Stimulated activated CD4-positive, alpha-beta T cell treated with anti-CD3 and anti-CD28 coated beads, Interleukin-15, amount 100 ng/mL, for 1 hour (primary cell): ENCODE measurements at regions not wholly inside any gene's neighbourhood (a gene's known extent, or its start where the extent isn't known, plus 50 kb on each side); places are given as distances from the start of the nearest gene placed in this dataset.
"Not testable (repeated sequence)": the region's sequence is repeated elsewhere in the genome, so short reads cannot be mapped to it uniquely, and the experiment has no call there.

Experiments
- DNase-seq, 2 donors: peaks; one replicate each; pipeline ENCODE4 v3.0.0-alpha.2; 2020; ENCODE audit warnings: low read depth in 1 of 2, low spot score in 1 of 2

DNA sequence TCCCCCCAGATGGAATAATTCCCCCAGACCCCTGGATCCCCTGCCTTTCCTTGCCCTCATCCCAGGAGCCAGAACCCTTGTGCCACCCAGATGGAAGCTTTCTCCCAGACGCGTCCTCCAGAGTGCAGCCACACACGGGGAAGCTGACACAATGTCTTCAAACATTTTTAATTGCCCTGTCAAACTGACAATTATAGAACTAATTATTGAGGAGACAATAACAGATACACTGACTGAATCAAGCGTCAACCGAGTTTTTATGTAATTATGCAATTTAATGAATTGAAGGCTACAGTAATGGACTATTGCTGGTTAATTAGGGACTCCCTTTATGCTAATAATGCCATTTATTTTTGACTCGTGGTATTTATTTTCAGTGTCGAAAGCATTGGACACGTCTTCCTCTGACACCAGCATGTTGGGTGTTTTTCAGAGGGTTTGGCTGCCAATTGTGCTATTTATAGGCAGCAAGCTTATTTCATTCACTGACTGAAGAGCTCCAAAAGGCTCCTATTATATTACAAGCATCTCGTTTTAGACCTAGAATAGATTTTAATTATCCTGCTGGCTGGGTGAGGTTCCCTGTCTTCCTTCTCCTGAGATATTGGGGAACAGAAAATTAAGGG, 298.2 kb upstream of the C16orf82 start:
- no peak for DNase-seq

DNA sequence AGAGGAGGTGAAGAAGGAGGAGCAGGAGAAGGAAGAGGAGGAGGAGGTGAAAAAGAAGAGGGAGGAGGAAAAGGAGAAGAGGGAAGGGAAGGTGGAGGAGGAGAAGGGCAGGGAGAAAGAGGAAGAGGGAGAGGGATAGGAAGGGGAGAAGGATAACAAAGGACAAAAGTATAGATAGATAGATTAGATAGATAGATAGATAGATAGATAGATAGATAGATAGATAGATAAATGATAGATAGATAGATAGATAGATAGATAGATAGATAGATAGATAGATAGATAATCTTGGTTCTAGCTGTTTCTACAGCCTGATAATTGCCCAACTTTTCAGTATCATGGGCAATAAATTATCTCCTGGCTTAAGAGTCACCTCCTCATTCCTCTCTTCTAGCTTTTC, 296.2 kb upstream of the C16orf82 start:
- DNase-seq = no peak

DNA sequence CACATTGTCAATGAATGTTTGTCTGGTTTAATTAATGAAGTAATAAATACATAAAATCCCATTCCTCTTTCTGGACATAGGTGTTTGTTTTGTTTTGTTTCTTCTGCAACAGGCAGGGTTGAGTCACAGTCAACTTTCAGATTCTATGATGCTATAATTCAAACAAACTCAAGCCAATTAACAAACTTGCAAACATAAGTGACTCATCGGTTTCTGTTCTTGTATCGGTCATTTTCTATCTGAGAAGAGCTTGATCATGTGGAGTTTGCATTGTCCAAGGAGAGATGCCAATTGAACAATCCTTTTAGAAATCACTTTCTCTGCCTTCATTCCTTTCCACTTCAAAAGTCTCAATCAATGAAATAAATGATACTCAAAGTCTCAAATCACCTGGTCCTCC, 294.2 kb upstream of the C16orf82 start:
- no peak for DNase-seq

DNA sequence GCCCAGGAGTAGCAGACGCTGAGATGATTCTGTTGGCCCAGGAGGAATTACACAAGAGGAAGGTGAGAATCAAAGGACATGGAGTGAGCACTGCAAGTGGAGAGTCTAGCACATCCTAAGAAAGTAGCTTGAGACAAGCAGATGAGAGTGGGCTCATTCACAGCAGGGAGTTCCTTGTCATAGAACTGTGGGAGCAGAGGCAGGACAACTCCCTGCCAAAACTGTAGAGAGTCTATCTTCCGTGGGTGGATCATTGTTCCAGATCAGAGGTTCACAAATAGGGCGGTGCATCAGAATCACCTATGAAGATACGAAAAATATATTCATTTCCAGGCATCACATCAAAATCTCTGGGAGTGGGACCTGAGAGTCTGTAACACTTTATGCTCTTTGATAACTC, 288.9 kb upstream of the C16orf82 start:
- no peak for DNase-seq

DNA sequence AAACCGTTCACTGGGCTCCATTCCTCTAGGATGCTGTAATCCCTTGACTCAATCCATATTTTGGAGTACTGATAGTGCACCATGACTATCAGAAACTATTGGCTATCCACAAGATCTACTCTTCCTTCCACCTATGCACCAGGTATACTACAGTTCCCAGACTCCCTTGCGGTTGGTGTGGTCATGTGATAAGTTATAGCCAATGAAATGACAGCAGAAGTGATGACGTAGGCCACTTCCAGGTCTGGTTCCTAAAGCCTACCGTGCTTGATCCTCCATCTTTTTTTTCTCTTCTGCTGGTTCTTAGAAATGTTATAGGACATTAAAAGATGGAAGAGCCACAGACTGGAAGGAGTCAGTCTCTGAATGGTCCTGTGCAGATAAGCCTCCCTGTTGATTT, 278.8 kb upstream of the C16orf82 start:
- no peak for DNase-seq

DNA sequence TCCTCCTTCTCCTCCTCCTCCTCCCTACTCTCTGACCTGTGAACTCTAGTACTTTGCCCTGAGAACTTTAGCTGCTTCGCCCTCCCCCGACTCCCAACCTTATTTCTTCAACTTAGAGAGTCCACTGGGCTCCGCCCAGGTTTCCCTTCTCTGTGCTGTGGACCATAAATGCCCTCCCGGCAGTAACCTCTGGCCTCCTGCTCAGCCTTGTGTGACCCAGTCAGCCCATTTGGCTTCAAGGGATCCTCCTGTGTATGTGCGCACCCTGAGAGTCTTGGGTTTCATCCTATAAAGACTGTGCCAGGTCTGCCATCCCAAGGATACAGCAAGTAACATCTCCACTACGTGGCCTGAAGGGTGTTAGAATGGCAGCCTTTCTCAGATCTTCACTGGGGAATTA, 275.6 kb upstream of the C16orf82 start:
- DNase-seq = no peak

DNA sequence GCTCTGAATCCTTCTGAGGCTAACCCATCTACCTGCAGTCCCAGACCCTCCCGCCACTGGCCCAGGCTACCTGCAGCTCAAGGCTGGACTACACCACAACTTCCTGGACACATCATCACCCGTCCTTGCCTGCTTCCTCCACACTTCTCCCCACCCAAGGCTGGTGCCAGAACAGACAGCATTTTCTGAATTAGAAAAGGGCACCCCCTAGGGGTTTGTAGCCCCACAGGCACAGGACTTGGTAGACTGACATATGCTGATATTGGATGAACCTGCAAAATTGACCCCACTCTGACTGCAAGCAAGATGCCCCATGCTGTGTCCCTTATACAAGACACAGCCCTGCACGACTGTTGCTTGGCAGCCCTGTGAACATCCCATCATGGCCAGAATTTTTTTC, 271.5 kb upstream of the C16orf82 start:
- DNase-seq = no peak

DNA sequence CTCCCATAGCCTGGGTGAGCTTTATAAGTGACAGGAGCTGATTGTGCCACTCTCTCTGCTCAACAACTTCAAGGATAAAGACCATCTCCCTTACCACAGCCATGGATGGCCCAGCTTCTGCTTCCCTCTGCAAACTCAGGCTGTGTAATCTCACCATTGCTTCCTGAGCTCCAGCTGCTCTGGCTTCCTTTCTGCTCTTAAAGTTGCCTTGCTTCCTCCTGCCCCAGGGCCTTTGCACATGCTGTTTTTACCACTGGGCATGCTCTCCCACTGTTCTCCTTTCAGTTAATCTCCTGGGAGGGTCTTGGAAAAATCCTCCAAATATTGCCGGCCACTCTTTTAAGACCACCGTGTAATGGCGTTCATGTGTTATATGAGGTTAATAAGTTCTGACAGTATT, 265.1 kb upstream of the C16orf82 start:
- DNase-seq = no peak

DNA sequence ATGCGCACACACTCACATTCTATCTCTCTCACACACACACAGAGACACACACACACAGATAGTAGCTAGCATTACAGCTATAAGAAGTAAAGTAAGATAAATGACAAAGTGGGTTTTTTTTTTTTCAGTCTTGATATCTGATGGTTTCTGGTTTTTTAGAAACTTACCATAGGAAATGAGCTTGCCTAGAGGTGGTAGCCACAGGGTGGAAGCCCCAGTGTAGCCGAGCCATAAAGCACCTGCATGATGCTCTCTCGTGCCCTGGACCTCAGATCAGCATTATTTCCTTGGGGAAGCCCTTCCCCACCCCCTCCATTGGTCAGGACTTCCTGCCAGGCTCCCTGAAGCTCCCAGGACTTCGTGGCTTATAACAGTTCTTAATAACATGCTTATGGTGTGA, 264.3 kb upstream of the C16orf82 start:
- no peak for DNase-seq

DNA sequence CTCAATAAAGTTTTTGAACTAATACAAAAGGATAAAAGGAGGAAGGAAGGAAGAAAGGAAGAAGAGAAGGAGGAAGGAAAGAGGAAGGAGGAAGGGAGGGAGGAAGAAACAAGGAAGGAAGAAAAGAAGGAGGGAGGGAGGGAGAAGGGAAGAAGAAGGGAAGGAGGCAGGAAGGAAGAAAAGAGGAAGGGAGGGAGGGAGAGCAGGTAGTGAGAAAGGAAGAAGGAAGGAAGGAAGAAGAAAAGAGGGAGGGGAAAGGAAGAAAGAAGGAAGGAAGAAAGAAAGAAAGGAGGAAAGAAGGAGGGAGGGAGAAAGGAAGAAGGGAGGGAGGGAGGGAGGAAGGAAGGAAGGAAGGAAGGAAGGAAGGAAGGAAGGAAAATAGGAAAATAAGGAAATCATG, 263.8 kb upstream of the C16orf82 start:
- DNase-seq = no peak

DNA sequence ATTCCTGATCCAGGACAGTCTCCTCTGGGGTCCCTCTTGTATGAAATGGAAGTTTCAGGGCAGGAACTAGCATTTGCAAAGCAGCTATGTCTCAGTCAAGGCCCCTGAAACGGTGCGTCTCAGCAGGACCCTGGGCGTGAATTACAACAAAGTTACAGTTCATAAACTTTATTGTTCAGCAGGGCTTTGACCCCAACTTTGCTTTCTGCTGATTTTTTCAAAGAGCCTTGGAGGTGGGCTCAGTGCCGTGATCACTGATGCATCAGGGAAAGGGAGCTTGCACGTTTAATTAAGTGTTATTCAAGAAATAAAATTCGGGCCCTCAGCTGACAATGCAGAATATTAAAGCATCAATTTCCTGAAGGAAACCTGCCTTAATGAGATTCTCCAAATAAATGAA, 260.1 kb upstream of the C16orf82 start:
- no peak for DNase-seq

DNA sequence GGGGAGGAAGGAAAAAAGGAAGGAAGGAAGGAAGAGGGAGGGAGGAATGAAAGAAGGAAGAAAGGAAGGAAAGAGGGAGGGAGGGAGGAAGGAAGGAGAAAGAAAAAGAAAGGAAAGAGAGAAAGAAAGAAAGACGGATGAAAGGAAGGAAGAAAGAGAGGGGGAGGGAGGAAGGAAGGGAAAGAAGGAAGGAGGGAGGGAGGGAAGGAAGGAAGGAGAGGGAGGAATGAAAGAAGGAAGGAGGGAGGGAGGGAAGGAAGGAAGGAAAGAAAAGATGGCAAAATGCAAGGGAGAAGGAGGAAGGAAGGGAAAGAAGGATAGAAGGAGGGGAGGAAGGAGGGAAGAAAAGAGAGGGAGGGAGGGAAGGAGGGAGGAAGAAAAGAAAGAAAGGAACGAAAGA, 257.3 kb upstream of the C16orf82 start:
- DNase-seq = no peak

DNA sequence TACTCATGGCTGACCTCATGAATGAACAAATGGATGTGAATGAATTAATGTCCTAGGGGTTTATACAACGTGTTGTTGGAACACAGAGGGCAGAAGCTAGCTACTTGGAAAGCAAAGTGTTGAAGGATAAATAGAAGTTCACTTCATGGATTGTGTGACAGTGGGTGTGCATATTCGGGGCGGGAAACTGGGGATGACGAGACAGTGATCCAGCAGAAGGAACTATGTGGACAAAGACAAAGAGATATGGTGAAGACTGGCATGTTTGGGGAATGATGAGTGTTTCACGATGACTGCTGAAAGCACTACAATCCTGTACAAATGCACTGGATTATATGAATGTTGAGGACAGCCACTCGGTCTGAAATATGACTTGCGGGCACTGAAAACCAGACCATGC, 250.5 kb upstream of the C16orf82 start:
- DNase-seq = no peak

DNA sequence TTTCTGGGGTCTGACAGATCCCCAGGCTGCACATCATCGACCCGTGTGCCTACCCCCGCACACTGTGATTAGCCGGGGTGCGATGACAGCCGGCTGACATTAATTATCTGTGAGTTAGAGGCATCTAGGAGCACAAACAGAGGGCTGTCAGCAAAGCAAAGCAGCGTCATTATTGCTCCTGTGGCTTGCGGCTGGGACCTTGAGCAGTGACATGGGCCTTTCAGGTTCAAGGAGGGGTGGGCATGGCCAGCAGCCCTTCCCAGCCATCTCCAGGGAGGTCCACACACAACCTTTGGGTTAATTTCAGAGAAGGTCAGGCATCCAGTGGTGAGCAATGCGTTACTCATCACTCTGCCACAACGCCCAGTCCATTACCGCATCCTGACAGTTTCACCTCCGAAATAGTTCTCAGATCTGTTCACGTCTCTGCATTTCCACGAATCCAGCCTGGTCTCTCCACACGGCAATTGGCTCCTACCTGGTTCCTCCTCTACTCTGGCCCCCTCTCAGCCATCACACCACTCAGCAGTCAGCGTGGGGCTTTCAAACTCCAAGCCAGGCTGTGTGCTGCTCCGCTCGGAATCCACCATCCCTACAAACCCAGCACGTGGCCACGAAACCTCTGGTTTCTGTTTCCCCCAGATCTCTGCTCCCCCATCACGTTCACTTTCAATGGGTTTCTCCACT, 249.7 kb upstream of the C16orf82 start:
- no peak for DNase-seq

DNA sequence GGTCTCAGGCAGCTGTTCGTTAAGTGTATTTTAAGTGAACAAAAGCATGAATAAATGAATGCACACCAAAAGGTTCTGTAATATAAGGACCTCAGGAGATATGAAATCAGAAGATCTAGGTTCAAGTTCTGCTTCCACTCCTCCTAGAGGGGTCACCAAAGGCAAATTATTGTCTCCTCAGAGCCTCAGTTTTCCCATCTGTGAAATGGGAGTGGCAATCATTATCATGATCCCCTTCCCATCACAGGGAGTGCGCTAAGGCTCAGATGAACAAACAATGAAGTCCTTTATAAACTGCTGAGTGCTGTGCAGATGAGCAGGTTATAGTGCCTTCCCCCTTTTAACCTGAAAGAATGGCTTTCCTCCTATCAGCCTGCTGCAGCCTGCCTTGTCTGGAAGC, 248.3 kb upstream of the C16orf82 start:
- DNase-seq = no peak

DNA sequence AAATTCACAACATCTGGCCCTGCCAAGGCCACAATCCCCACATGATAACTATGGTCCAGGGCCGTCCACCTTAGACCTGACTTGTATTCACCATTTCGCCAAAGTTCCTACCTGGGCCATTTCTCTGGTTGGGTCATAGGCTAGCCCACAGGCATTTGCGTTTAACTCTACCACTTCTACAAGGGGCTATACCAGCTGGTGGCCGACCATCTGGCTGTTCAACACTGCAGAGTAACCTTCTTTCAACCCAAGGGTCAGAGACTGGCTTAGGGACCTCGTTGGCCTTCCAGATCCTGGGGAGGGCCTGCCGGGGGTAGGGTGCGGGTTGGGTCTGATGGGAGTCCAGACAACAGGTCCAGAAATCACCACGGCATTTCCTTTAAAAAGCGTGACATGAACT, 242.3 kb upstream of the C16orf82 start:
- no peak for DNase-seq

DNA sequence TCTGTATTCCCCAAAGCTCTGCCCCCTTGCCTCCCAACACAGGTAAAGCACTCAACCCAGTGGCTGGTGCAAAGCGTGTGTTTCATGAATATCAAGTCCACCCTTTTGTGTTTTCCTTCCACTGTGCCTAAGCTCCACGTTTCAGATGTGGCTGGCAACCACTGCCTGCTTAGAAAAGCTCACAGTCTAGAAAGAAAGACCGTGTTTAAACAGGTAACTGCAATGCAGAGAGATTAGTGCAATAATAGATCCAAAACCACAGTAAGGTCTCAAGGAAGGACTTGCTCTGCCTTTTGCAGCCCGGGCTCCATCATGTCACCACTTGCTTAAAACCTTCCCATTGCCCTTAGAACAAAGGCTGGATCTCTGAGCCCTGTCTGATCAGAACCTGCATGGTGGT, 240.2 kb upstream of the C16orf82 start:
- DNase-seq = no peak

DNA sequence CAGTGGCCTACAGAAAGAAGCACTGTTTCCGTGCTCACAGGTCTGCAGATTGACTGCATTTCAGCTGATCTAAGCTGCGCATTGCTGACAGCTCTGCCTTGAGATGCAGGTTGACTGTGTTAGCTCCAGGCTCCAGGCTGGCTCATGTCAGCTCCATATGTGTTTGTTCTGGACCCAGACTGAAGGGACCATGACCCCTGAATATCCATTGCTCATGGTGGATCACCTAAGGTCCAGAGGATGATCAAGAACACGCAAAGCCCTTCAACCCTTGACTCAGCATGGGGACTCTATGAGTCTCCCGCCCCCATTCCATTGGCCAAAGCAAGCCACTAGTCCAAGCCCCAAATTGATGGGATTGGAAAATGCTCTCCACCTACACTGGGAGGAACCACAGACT, 239.3 kb upstream of the C16orf82 start:
- no peak for DNase-seq

DNA sequence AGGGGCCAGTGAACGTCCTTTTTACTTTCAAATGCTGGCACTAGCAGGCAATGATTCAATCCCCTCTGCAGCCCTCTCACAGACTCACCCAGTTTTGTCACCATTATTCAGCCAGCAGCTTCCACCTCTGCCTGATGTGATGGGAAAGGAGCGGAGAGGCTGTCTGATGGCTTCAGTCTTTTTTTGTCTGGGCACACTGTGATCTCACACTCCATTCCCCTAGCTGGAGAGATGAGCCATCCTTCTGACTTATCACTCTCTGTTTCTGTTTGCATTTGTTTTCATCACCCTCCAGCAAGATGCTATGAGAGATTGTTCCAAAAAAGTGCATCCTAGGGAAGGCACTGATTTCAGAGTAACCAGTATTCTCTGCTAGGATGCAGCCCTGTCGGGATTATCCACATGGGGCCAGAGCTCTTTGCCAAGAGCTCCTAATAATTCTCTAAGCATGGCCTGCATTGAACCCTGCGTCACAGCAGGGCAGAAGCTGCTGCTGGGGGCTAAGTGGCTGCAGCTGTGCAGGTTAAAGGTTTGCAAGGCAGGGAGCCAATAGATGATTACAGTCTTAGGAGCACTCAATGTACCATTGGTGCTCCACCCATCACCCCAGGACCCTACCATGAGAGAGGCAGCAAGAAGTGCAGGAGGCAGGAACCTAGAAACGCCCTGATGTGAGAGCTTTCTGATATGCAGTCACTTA, 236.1 kb upstream of the C16orf82 start:
- DNase-seq = no peak

DNA sequence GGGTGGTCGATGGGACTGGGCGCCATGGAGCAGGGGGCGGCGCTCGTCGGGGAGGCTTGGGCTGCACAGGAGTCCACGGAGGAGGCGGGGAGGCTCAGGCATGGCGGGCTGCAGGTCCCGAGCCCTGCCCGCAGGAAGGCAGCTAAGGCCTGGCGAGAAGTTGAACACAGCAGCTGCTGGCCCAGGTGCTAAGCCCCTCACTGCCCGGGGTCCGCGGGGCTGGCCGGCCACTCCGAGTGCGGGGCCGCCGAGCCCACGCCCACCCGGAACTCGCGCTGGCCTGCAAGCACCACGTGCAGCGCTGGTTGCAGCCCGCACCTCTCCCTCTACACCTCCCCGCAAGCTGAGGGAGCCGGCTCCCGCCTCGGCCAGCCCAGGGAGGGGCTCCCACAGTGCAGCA, 230.6 kb upstream of the C16orf82 start:
- DNase-seq = not testable (repeated sequence)

DNA sequence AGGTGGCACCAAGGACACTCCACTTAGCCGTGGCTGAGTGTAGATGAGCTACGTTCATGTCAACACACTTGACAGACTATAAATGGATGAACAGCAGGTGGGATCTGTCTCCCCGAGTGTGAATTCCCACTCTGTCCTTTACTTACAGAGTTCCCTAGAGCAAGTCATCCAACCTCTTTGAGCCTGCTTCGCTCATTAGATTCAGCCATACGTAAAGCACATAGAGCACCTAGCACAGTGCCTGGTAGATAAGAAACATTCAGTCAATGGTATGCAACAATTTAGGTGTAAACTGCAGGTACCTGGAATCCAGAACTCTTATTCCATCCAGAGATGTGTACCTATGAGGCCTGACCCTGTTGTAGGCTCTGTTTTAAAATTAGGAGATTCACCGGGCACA, 227.8 kb upstream of the C16orf82 start:
- DNase-seq = no peak

DNA sequence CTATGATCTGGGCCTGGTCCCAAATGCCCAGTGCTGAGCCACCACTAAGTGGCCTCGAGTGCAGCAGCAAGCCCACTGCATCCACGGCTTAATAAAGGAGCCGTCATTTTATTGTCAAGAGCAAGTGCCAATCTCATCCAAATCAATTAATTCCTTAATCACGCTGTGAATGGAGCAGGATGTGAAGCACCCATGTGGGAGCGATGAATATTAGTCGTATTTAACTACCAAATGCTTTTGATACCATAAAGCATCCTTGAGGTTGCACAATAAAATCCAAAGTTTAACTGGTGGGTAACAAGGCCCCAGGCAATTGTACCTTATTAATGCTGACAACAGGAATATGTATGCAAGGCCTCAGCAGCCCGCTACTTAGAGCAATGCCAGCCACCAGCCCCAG, 226.0 kb upstream of the C16orf82 start:
- DNase-seq = no peak

DNA sequence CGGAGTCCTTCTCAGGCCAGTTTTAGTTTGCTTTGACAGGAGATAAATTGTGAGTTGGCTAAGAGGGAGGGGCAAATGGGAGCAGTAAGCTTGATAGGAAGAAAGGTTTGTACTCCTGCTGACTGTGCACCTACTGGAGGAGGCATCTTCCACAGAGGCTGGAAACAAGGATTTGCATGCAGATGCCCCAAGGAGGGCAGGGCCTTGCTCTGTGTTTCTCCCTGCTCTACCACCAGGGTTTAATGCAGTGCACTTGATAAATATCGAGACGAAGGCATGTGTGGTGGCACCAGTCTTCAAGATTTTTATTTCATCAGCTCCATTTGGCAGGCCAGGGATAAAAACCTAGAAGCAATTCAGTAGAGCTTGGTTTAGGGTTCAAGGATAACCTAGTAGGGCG, 210.5 kb upstream of the C16orf82 start:
- DNase-seq = no peak
